GM10266 (cell line): ENCODE measurements at regions not wholly inside any gene's neighbourhood (a gene's known extent, or its start where the extent isn't known, plus 50 kb on each side); places are given as distances from the start of the nearest gene placed in this dataset.

Experiments
- DNase-seq: peaks from one replicate; pipeline ENCODE4 v3.0.0; 2012; ENCODE audit errors: extremely low spot score
- TF ChIP-seq, protein P1 (sequence below): IDR thresholded peaks from 2 replicates; pipeline ENCODE4 v1.5.1; 2012; ENCODE audit warnings: mild to moderate bottlenecking, low read depth; ENCODE audit not compliant: control insufficient read depth, insufficient read depth; ENCODE audit errors: missing control alignments

DNA sequence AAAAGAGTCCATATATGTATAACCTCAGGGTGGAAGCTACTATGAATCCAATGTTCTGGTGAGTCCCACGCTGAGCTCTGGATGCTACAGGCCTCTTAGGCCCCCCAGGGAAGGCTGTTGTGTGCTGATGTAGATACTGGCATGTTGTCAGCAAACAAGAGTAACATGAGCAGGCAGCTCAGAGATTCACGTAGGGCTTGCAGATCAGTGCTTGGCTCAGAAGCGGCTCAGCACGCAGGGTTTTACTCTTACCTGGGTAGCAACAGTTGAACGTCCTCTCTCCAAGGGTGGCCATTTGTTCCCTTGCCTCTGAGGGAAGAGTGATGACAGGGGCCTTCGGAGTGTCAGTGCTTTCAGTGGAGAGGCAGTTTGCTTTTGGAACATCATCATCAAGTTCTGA is 93.4 kb downstream of the ZFP64 start:
- DNase-seq = no peak
- TF ChIP-seq, protein P1, sequence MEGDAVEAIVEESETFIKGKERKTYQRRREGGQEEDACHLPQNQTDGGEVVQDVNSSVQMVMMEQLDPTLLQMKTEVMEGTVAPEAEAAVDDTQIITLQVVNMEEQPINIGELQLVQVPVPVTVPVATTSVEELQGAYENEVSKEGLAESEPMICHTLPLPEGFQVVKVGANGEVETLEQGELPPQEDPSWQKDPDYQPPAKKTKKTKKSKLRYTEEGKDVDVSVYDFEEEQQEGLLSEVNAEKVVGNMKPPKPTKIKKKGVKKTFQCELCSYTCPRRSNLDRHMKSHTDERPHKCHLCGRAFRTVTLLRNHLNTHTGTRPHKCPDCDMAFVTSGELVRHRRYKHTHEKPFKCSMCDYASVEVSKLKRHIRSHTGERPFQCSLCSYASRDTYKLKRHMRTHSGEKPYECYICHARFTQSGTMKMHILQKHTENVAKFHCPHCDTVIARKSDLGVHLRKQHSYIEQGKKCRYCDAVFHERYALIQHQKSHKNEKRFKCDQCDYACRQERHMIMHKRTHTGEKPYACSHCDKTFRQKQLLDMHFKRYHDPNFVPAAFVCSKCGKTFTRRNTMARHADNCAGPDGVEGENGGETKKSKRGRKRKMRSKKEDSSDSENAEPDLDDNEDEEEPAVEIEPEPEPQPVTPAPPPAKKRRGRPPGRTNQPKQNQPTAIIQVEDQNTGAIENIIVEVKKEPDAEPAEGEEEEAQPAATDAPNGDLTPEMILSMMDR = no peak

DNA sequence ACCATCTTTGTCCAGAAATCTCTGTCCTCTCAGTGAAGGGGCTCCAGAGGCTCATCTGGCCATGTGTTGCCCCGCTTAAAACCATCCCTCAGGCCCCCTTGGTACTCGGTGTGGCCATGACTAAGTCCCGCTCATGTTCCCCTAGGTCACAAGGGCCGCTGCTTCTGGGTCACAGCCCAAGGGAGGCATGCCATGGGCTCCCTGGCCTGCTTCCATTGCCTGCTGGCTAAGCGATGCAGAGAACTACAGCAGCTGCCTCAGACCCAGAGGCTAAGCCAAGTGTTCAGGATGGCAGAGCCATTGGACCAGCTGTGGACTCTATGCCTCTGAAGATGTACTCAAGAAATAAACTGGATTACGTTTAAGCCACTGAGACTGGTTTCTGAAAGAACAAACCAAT is 95.5 kb downstream of the ZFP64 start:
- TF ChIP-seq, protein P1 = no peak
- DNase-seq = no peak

DNA sequence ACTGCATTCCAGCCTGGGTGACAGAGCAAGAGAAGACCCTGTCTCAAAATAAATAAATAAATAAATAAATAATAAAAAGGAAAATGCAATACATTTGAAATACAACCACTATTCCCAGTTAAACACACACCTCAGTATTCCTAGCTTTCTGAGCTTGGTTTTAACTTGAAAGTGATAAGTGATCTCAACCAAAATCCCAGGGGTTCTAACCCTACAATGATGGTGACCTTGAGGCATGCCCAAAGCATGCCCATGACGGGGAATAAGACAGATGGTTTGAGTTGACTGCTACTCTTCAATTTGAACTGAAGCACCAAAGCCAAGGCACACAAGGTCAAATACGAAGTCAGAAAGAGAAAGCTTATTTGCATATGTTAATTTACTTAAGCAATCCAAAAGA is 96.9 kb downstream of the ZFP64 start:
- TF ChIP-seq, protein P1 = no peak
- DNase-seq = no peak

DNA sequence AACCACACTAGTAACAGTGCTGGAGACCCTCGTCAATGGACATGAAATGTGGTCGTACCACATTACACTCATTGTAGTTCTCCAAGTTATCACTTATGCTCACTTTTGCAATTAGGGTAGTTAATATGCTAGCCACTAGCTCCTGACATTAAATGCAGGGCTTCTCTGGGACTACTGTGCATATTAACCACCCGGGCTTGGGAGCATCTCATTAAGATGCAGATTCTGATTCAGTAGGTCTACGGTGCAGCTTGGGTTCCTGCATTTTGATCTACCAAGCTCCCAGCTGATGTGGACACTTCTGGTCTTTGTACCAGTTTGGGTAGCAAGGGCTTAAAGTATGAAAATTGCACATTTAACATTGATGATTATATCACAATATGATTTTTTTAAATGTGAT is 98.0 kb downstream of the ZFP64 start:
- DNase-seq = no peak
- TF ChIP-seq, protein P1 = no peak

DNA sequence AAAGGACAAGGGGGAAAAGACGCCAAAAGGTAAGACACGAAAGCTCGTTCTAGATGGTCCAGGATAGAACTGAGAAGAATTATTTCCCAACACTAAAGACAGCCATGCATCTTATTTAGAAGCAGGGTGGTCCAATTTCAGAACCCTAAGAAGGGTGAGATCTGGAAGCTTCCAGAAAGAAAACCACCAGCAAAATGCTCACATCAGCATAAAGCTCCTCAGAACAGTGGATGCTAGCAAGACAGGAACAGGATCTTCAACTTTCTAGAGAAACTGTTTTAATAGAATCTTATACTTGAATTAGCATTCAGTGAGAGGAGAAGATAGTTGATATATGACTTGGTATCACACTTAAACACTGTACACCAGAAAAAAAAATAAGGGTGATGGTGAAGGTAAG is 101.5 kb downstream of the ZFP64 start:
- no peak for DNase-seq
- TF ChIP-seq, protein P1 = no peak

DNA sequence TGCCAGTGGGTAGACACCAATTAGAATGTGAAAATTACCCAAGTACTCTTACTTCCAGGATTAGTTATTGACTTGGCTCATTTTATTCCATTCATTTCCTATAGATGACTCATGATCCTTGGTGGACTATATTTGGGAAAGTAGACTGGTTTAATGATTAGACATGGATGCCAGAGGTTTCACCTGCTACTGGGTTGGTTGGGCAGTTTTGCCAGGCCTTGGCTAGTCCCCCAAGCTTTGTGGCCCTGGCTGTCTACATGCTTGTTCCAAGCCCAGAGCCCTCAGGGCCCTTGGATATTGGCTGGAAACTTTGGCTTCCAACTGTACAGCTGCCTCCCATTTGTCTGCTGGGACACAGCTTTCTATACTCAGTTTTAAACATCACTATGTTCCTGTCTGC is 104.1 kb downstream of the ZFP64 start:
- no peak for DNase-seq
- TF ChIP-seq, protein P1 = no peak

DNA sequence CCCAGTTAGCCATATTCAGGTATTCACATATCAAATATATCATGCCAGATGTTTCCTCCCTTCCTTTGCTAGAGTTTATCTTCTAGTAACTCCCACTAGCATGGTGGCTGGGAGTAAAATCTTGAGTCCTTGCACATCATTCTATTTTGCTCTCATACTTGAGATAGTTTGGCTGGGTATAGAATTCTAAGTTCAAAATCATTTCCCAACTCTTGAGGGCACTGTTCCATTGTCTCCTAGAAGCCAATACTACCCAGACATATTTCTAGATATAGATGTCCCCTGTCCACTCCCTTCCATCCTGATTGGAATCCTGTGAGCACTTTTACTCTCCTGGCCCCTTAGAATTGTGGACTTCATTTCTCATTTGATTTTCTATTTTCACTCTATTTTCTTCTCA is 104.7 kb downstream of the ZFP64 start:
- TF ChIP-seq, protein P1 = no peak
- no peak for DNase-seq

DNA sequence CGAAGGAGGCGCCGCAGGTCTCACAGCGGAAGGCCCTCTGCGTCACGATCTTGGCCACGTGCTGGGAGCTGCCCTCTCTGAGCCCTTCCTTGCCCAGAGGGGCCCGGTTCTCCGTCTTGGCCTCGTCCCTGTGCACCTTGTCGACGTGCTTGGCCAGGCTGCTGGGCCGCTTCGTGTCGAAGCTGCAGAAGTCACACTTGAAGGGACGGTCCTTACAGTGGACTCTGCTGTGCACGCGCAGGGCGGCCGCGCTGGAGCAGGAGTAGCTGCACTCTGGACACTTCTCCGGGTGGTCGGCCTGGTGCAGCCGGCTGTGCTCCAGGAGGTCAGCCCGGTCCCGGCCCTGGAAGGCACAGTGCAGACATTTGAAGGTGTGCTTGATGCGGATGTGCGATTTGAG is 106.9 kb downstream of the ZFP64 start:
- TF ChIP-seq, protein P1 = no peak
- no peak for DNase-seq
